ENCODE measurements at regions not wholly inside any gene's neighbourhood (a gene's known extent, or its start where the extent isn't known, plus 50 kb on each side); places are given as distances from the start of the nearest gene placed in this dataset.

DNA sequence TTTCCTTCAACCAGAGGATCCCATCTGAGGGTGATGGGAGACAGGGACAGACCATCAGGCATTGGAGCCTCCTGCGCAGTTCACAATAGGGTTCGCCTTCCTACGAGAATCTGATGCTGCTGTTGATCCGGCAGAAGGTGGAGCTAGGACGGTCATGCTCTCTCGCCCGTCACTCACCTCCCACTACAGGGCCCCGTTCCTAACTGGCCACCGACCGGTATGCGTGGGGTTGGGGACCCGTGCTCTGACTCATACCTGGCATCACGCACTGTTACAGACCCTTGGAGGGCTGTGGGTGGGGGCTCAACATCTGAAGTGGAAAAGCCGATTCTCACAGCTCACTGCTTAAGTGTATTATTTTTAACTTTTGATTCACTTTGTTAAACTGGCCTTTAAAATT lies 402.3 kb downstream of the BRD1 start:
- DNase-seq: no peak

DNA sequence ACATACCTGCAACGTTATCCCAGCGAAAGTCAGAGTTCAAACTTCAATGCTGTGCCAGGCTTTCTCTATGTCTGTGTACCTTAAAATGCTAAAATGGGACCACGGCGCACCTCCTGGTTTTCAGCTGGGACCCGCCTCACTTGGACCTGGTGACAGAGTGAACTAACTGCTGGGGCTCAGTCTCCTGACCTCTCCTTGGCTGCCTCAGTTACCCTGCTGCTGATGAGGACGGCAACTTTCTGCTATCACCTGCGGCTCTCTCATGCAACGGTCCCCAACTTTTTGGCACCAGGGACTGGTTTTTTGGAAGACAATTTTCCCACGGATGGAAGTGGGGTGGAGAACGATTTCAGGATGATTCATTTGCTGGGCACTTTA lies 402.8 kb downstream of the BRD1 start:
- no peak for DNase-seq

DNA sequence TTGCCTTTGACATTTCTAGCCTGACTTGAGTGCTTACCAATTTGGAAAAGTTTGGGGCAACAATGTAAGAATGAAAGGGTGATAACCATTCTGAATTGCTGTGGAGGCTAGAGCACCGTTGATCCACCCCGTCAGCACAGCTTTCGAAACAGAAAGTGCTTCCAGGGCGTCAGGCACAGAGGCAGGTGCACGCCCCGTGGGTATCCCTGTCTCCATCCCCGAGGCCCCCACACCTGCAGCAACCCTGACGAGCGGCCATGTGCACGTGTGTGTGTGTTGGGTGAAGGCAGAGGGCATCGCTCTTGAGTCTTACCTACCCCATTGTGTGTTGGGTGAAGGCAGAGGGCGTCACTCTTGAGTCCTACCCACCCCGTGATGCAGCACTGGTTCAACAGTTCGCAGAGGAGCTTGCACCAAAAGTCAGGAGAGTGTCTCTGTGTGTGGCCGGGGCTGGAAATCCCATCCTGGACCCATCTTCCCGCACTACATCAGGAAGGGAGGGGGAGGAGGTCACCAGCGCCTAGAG lies 404.5 kb downstream of the BRD1 start:
- DNase-seq: no peak

DNA sequence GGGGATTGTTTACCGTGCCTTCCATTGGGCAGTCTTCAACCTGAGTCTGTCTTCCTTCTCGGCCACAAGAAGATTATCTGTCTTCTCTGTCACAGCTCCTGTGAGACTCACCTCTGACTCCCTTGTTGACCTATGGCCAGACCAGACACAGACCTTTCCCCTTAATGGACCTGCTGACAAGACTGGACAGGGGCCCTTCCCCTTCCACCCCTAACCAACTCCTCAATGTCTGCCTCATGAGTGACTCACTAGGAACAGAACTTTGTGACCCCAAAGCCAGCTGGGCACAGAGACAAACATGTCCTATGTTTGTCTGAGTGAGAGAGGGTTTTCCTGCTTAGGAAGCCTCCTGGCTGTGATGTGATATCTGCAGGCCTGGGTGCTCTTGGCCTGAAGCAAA lies 405.0 kb downstream of the BRD1 start:
- no peak for DNase-seq

DNA sequence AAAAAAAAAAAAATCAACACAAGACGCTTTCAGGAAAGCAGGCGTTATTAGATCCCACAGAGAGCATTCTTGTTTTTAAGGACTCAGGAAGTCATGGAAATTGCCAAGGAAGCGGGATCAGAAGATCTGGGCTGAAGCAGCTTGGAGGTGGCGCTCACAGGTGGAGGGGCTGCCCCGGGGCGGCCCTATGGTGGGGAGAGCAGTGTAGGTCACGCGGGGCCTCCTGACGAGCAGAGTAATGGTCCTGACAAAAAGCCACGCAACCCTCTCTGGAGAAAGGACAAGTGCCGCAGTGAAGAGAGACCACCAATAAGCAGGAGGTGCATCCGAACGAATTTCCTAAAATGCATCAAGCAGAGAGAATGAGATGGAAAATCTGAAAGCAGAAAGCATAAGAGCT lies 407.0 kb downstream of the BRD1 start:
- no peak for DNase-seq

DNA sequence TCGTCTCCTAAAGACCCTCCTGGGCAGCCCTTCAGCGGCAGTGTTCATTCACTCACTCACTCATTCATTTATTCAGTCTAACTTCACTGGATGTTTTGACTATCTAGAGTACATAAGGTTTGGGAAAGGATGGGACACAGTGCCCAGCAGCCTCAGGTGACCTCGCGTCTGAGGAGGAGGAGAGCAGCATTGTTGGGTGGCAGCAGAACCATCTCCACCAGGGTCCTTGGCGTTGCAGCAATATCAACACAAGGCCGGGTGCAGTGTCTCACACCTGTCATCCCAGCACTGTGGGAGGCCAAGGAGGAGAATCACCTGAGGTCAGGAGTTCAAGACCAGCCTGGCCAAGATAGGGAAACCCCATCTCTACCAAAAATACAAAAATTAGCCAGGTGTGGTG lies 408.0 kb downstream of the BRD1 start:
- DNase-seq: no peak

DNA sequence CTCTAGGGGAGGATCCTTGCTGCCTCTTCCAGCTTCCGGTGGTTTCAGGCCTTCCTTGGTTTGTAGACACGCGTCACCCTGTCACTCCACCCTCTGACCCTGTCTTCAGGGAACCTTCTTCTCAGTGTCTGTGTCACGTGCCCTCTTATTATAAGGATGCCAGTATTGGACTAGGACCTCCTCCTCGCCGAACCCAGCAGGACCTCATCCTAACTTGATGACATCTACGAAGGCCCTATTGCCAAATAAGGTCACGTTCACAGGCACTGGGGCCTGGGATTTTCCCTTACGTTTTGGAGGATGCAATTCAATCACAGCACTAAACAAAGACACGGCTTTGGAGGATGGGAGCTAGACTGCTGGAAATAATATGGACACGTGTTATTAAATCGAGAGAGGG lies 408.7 kb downstream of the BRD1 start:
- no peak for DNase-seq

DNA sequence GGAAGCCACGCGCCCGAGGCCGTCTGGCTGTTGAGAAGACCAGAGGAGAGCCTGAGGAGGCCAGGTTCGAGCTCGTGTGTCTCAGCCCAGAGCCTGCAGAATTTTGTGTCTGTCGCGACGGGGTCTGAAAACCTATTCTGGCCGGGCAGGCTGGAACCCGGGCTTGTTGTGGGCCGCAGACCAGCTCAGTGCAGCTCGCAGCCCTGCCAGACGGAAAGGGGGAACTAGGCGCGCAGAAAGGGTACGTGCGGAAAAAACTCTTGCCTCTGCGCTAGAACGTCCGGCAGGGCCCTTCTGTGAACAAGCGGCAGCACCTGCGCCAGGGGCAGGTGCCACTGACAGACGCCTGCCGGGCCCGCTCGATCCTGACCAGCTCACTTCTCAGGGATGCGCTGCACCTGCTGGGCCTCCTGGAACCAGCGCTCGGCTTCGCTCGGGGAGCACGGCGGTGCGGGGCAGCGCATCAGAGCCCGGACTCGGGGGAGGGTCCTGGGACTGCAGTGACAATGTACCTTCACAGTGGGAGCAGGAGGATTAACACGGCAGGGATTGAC lies 409.3 kb downstream of the BRD1 start:
- no peak for DNase-seq

DNA sequence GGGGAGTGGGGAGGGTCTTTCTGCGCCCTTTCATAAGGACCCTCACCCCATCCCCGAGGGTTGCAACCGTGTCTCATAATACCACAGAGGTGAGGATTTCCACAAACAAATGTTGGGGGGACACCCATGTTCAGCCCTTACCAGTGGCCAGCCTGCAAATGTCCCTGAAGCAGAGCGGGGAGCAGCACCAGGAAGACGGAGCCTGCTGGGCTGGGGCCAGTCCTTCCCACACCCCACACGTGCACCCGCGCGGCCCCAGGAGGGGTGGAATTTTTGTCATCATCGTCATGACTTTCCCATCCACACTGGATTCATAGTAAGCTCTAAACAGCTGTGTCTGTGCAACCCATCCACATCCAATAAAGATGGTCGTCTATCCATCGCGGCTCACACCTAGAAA lies 409.8 kb downstream of the BRD1 start:
- DNase-seq: no peak

DNA sequence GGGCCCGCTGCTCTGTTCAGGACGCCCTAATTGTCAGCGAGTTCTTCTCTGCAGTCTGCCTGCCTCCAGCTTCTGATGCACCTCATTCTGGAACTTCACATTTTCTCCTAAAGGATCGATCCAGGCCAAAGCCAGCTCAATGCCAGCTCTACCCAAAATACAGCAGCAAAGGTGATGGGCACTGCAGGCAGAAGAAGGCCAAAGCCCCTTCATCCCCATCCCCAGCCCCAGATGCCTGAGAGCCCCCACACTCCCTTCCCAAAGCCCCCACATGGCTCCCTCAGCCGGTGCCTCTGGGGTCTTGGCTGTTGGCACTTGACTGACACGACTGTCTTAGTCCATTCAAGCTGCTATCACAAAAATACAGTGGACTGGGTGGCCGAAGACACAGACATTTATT lies 410.3 kb downstream of the BRD1 start:
- no peak for DNase-seq

DNA sequence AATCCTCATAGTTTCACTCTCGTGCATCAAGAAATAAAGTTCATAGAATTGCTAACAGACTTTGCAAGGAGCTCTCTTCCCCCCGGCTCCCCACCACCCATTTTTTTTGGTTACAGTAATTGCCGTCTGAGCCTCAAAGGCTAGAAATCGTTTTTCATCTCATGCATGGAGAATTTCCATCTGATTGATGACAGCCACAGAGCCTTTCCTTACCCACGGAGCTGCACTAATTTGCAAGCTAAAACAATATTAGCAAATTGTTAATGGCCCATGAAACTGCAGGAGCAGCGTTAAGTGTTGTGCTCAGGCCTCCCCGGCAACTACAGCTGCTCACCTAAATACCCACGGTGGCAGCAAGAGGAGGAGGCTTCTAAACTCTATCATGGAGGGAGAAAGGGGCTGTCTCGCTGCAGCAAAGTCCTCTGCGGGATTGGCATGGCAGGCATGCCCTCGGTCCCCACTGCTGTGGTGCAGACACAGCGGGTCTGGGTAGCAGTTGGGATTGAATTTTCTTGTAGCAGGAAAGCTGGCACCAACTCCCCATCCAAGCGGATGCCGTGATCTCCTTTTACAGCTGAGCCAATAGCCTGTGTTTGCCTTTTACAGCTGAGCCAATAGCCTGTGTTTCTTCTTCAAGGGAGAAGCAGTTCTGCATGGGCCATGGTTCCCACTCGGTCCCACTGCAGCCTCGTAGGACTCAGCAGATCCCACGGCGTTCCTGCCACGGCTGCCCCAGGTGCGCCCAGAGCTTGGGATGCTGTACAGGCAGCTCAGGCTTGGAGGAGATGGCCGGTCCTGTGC lies 412.3 kb downstream of the BRD1 start:
- DNase-seq: no peak

DNA sequence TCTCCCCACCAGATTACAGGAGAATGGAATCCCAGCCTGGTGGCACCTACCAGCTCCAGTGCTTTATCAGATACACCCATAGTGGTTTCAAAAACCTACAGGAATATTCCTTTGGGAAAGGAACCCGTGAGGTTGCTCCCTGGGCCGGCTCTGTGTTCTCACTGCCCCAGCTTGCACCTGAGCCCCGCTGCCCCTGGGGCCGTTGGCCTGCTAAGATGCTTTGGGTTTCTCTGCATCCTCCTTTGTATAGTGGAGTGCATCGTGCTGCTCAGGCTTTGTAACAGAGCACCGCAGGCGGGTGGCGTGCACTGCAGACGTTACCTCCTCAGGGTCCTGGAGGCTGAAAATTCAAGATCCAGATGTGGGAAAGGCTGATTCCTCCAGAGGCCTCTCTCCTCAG lies 414.1 kb downstream of the BRD1 start:
- DNase-seq: no peak

DNA sequence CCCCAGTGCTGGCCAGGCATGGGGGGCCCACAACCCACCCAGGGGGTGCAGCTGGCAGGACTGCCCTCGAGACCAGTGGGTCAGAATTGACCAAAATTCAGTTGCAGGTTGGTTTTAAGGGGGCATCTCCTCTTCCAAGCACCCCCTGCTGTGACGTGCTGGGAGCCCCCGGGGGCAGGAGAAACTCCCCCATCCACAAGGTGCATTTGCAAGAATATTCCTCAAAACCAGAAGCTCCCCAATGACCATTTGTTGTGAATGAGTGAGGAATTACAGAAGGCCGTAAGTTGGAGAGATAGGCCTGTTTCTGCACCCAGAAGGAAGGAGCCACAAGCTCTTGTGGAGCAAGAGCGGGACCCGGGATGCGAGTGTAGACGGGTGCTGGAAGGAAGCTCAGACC lies 414.5 kb downstream of the BRD1 start:
- no peak for DNase-seq

DNA sequence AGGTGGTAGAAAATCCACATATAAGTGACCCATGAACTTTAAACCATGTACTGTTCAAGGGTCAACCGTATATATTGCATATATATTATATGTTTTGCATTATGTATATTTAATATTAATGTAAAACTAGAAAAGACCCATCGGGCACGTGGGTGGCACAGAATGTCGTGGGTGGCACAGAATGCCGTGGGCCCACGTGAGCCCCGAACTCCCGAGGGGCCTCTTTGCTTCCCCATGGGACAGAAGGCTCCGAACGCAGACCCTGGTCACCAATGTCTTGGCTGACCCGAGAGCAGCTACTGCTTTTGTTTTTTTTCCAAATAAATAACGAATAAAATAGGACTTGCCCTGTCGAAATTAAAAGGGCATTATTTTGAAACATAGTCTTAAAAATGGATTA lies 415.4 kb downstream of the BRD1 start:
- DNase-seq: no peak

DNA sequence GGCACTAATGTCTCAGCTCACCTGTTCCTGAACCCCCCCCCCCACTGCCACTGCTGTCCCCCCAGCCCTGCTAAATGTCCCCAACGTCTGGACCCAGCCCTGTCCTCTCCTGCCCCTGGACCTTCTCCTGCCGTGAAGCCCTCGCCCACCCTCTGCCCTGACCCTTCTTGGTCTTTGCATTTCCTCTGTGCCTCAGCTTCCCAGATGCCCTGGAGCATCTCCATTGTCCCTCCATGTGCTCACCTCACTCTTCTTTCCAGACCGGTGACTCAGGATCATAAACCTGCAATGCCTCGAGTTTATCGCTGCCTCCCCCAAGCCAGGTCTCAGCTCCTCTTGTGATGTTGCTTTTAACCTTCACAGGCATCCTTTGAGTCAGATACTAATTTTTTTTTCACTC lies 416.4 kb downstream of the BRD1 start:
- DNase-seq: no peak

DNA sequence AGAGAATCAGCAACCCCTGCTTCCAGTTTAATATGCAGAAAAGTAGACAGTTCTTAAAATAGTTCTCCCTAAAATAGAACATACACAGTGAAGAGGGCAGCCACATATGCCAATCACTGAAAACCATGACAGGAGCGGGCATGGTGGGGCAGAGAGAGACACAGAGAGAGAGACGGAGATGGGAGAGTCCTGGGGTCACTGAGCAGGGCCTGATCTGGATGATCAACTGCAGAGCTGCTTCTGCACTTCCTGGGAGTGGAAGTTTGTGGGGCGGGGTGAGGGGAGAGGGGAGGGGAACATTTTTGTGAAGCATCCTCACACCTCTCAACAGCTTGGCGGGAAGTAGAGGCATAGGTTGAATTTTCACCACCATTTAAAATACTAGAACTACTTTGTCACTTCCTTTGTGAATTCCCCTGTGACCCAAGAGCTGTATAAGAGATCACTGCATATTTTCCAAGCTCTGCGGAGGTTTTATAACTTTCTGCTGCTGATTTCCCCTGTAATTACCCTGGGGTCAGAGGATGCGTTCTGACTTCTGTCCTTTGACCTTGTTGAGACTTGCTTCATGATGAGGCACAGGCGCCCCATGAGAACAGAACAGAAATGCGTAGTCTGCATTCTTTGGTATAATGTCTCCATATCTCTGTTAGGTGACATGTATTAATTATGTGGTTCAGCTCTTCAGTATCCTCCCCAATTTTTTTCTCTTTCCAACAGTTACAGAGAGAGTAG lies 419.4 kb downstream of the BRD1 start:
- DNase-seq: no peak

DNA sequence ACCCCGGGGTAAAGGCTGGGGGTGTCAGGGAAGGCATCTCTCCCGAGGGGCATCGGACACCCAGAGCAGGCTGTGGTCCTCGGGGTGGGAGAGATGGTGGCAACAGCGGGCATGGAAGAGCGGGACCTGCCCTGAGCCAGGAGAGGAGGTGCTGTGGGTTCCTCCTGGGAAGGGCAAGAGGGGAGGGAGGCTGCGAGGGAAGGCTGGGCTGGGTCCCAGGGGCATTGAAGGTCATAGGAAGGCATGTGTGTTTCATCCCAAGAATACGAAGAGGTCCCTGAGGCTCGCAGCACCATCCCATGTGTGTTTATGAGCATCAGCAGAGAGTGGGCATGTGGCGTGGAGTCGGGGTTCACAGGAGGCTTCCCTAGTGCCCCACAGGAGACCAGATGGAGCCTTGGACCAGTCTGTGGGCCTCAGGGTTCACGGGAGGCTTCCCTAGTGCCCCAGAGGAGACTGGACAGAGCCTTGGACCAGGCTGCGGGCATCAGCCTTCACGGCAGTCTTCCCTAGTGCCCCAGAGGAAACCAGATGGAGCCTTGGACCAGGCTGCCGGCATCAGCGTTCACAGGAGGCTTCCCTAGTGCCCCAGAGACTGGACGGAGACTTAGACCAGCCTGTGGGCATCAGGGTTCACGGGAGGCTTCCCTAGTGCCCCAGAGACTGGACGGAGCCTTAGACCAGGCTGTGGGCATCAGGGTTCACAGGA lies 420.6 kb downstream of the BRD1 start:
- no peak for DNase-seq

DNA sequence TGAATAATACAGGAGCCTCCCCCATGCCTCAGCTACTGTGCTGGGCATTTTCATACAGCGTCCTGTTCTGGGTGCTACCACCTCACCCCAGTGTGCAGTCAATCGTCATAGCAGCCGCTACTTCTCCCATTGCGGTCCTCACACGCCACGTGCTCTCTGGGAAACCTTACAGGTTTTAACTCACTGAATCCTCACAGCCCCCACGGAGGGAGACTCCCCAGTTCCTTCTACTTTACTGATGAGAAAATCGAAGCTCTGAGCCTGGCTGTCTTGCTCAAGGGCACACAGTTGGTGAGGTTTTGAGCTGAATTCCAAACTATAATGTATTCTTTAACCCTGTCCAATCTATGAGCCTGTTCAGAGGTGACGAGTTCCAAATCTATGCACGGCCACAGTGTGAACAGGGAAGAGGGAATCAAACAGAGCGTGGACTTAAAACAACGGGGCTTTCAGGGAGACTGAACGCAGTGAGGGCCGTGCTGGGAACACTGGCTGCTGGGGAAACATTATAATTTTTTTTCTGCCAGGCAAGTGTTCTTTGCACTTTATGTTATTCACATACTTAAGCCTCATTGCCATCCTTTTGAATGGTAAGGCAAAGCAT lies 421.5 kb downstream of the BRD1 start:
- no peak for DNase-seq

DNA sequence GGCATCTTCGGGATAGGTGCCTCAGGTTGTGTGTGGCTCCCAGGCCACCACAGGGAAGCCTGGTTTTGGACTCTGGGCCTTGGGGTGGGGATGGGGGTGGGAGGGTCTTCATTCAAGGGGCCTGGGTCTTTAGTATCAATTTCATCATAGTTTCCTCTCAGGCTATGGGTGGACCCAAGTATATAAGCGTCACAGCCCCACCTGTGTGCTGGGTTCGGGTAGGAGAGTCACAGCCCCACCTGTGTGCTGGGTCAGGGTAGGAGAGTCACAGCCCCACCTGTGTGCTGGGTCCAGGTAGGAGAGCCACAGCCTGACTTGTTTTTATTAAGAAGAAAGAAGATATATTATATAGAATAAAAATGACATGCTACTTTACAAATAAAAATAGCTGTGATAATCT lies 422.1 kb downstream of the BRD1 start:
- DNase-seq: no peak

DNA sequence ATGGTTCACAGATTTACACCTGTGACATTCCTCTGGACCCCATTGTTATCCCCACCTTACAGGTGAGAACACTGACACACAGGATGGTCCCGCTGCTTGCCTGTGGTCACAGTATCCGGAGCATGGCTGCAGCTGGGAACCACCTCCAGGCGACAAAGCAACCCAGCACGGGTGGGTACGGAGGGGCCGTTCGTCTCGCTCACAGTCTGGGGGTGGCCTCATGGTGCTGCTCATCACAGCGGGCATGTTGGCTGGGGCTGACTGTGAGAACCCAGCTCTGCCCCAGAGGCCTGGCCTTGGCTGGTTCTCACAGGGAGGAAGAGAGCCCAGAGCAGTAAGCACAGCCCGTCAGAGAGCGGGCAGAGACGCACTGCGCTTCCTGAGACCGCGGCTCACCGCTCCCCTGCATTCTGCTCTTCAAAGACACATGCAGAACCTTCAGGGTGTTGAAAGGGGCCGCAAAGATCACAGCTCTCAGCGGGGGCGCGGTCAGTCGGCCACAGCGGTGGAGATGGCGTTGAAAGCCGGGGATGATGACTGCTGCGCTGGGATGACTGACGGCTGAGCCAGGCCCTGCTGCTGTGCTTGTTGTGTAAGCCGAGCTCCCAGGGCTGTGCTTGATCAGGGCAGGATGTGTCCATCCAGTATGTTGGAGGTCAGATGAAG lies 423.0 kb downstream of the BRD1 start:
- no peak for DNase-seq

DNA sequence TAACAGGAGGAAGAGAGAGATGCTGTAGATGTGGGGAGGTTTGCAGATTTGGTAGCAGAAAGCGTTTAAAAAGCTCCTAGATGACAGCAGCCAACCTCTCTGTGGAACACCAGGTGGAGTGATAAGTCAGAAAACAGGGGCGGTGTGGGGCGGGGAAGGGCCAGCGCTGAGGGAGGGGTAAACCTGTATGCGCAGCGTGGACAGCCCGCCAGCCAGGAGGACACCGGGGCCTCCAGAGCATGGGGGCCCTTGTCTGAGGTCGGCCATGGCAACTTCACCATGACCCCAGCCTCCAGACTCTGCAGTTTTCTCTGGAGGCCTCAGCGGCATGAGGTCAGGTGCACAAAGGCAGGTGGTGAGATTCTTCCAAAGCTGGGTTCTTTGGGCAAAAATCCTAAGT lies 423.7 kb downstream of the BRD1 start:
- no peak for DNase-seq

DNA sequence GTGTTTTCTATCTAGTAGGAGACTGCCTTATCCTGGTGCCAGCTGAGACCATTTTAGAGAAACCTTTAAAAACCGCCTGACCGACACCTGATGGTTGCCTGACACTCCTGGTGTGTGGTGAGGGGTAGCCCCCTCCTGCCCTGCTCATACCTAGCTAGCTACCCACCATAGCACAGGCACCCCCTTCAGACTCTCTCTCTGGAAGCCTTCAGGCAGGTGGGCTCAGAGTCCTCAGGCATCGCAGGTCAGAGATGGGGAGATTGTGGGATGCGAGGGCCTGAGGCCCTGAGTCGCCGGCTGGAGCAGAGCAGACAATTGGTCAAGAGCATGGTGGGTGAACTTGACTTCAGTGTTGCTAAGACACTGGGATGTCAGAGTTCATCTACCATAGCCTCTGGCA lies 424.6 kb downstream of the BRD1 start:
- DNase-seq: no peak

DNA sequence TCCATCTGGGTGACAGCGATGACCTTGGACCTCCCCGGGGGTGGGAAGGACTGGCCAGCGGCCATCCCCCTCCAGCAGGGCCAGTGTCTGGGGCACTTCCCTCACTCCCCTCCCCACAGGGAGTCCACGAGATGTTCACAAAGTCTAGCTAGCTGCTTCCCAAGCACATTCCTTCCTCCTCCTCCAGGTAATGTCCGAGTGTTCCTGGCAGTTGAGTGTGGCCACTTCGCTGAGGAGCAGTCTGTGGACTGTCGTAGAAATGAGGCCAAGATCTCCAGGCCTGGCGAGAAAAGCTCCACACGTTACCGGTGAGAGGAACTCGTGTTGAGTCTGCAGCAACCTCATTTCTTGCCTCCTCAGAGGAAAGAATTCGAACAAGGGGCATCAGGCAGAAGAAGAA lies 425.5 kb downstream of the BRD1 start:
- no peak for DNase-seq

All from activated CD4-positive, alpha-beta T cell treated with anti-CD3 and anti-CD28 coated beads, Interleukin-2, amount 50 U/mL, for 16 hours (primary cell).